Loucy (cell line): ENCODE measurements at regions not wholly inside any gene's neighbourhood (a gene's known extent, or its start where the extent isn't known, plus 50 kb on each side); places are given as distances from the start of the nearest gene placed in this dataset.

Experiments
- H2AFZ ChIP-seq: fragments of 200-600 bp; sonication (generic); 2 replicates; pipeline ENCODE4 v1.6.0; 2016; ENCODE audit warnings: antibody characterized with exemption, mild to moderate bottlenecking, low read length, moderate library complexity
- H3F3A ChIP-seq: fragments of 200-600 bp; 2 replicates; pipeline ENCODE4 v1.6.0; 2016; ENCODE audit warnings: antibody characterized with exemption, low read depth, mild to moderate bottlenecking
- H3K27me3 ChIP-seq: fragments of 200-600 bp; sonication (generic); 2 replicates; pipeline ENCODE4 v1.6.1; 2014; ENCODE audit warnings: low read length, mild to moderate bottlenecking; ENCODE audit not compliant: insufficient read depth, poor library complexity, severe bottlenecking
- H3K36me3 ChIP-seq: fragments of 200-600 bp; sonication (generic); 2 replicates; pipeline ENCODE4 v1.6.1; 2016; ENCODE audit warnings: low read length; ENCODE audit not compliant: insufficient read depth
- H3K4me1 ChIP-seq: fragments of 200-600 bp; sonication (generic); 2 replicates; pipeline ENCODE4 v1.5.1; 2014; ENCODE audit warnings: low read length, mild to moderate bottlenecking; ENCODE audit not compliant: insufficient read depth, poor library complexity, severe bottlenecking
- H3K4me2 ChIP-seq: fragments of 200-600 bp; sonication (generic); 2 replicates; pipeline ENCODE4 v1.6.0; 2014; ENCODE audit warnings: antibody characterized with exemption, low read length, low read depth, mild to moderate bottlenecking; ENCODE audit not compliant: poor library complexity, severe bottlenecking
- H3K4me3 ChIP-seq: fragments of 200-600 bp; sonication (generic); 2 replicates; pipeline ENCODE4 v1.5.1; 2014; ENCODE audit warnings: low read length, mild to moderate bottlenecking, mixed read lengths; ENCODE audit not compliant: poor library complexity, severe bottlenecking
- H3K79me2 ChIP-seq: fragments of 200-600 bp; sonication (generic); 2 replicates; pipeline ENCODE4 v1.6.1; 2014; ENCODE audit warnings: low read length; ENCODE audit not compliant: insufficient read depth
- H3K9ac ChIP-seq: fragments of 200-600 bp; sonication (generic); 2 replicates; pipeline ENCODE4 v1.6.0; 2014; ENCODE audit warnings: mild to moderate bottlenecking, low read depth, low read length, moderate library complexity; ENCODE audit not compliant: poor library complexity, severe bottlenecking
- H3K9me2 ChIP-seq: fragments of 200-600 bp; sonication (generic); replicated peaks from 2 replicates; pipeline ENCODE4 v1.6.1; 2016; ENCODE audit warnings: low read depth, low read length, mixed read lengths
- H3K9me3 ChIP-seq: fragments of 200-600 bp; sonication (generic); 2 replicates; pipeline ENCODE4 v1.6.1; 2014; ENCODE audit warnings: mild to moderate bottlenecking, antibody characterized with exemption, low read length, low read depth; ENCODE audit not compliant: insufficient read depth
- H4K20me1 ChIP-seq: fragments of 200-600 bp; sonication (generic); 2 replicates; pipeline ENCODE4 v1.6.0; 2014; ENCODE audit warnings: antibody characterized with exemption, low read length, mild to moderate bottlenecking; ENCODE audit not compliant: insufficient read depth, poor library complexity, severe bottlenecking
- EZH2phosphoT487 ChIP-seq: fragments of 200-600 bp; IDR thresholded peaks from 2 replicates; pipeline ENCODE4 v1.6.1; 2018; ENCODE audit warnings: antibody characterized with exemption, mild to moderate bottlenecking, moderate library complexity, borderline replicate concordance
- TF ChIP-seq, protein P1 (sequence below): fragments of 200-600 bp; sonication (generic); conservative IDR thresholded peaks from 2 replicates; pipeline ENCODE4 v1.5.1; 2014; ENCODE audit warnings: mild to moderate bottlenecking, antibody characterized with exemption, low read length

DNA sequence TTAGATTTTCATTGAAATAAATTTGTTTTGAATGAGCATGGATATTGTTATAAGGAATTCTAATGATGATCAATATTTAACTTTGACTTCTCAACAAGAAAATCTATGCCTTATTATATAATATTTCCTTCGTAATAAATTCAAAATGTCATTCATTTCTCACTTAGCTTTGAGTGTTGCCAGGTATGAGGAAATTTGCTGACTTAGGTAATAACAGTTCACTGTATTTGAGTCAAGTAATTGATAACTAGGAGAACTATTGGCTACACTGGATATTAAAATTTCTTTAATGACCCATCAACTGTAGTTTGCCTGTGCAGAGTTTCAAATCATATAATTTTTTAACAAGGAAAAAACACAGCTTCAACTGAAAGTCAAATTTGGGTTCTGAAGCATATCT lies 746.6 kb downstream of the SLITRK5 start:
- H3K36me3 ChIP-seq = no peaks in the 10 kb centered on the region
- no peak overlapping the region for H3K4me2 ChIP-seq
- no peaks in the 10 kb centered on the region for H3K27me3 ChIP-seq
- H3K79me2 ChIP-seq = no peaks in the 10 kb centered on the region
- TF ChIP-seq, protein P1, sequence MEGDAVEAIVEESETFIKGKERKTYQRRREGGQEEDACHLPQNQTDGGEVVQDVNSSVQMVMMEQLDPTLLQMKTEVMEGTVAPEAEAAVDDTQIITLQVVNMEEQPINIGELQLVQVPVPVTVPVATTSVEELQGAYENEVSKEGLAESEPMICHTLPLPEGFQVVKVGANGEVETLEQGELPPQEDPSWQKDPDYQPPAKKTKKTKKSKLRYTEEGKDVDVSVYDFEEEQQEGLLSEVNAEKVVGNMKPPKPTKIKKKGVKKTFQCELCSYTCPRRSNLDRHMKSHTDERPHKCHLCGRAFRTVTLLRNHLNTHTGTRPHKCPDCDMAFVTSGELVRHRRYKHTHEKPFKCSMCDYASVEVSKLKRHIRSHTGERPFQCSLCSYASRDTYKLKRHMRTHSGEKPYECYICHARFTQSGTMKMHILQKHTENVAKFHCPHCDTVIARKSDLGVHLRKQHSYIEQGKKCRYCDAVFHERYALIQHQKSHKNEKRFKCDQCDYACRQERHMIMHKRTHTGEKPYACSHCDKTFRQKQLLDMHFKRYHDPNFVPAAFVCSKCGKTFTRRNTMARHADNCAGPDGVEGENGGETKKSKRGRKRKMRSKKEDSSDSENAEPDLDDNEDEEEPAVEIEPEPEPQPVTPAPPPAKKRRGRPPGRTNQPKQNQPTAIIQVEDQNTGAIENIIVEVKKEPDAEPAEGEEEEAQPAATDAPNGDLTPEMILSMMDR = no peak
- TF ChIP-seq EZH2phosphoT487 = no peak
- no peak overlapping the region for H2AFZ ChIP-seq
- no peaks in the 10 kb centered on the region for H3K9me2 ChIP-seq
- no peaks in the 10 kb centered on the region for H3F3A ChIP-seq
- no peaks in the 10 kb centered on the region for H4K20me1 ChIP-seq
- H3K4me3 ChIP-seq = no peak overlapping the region
- H3K9me3 ChIP-seq = no peaks in the 10 kb centered on the region
- no peak overlapping the region for H3K9ac ChIP-seq
- H3K4me1 ChIP-seq = no peaks in the 10 kb centered on the region

DNA sequence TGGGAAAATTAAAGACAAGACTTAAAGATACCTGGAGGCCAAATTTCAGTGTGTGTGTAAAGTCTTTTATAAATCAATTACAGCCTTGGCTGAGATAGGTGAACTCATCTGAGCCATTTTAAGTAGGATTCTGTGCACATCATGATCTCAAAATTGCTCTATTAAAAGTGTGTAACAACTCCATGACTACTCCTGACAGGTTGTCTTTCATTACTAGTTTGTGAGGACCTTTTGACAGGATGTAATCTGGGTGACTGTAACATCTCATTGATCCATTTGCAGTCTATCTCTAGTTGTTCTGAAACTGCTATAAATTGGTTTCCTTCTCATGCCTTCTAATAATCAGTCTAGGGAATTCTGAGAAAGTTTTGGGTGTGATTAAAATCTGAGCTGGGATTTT lies 753.3 kb downstream of the SLITRK5 start:
- TF ChIP-seq EZH2phosphoT487 = no peak
- TF ChIP-seq, protein P1 = no peak
- H3F3A ChIP-seq = no peaks in the 10 kb centered on the region

DNA sequence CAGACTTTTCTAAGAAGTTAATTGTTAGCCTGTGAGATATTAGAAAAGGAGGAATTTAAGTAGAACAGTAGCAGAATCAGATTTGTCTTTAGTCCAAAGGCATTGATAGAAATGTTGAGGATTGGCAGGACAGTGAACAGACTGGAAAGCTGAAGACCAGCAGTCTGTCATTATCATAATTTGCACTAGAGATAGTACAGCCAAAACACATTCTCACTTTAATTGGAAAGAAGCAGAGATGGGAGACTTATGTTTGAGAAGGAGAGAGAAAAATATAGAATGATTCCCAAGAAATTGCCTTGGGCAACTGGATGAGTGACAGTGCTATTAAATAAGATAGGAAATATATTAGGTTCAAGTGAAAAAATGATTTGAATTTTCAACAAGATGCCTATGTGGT lies 755.5 kb downstream of the SLITRK5 start:
- Histone ChIP-seq H3K79me2 (no peaks in the 10 kb centered on the region), H2AFZ (no peak overlapping the region), H3K27me3 (no peaks in the 10 kb centered on the region), H3K9me2 (no peaks in the 10 kb centered on the region), H3K4me1 (no peaks in the 10 kb centered on the region), H3K4me3 (no peak overlapping the region), H4K20me1 (no peaks in the 10 kb centered on the region), H3K9ac (no peak overlapping the region), H3F3A (no peaks in the 10 kb centered on the region), H3K9me3 (no peaks in the 10 kb centered on the region), H3K36me3 (no peaks in the 10 kb centered on the region), H3K4me2 (no peak overlapping the region)
- TF ChIP-seq EZH2phosphoT487 = no peak
- TF ChIP-seq, protein P1 = no peak

More for the DNA sequence above, 753.3 kb downstream of the SLITRK5 start:
- no peaks in the 10 kb centered on the region for H3K4me1 ChIP-seq
- no peaks in the 10 kb centered on the region for H3K27me3 ChIP-seq
- no peaks in the 10 kb centered on the region for H4K20me1 ChIP-seq
- no peak overlapping the region for H3K4me3 ChIP-seq
- no peaks in the 10 kb centered on the region for H3K9me2 ChIP-seq
- H3K4me2 ChIP-seq = no peak overlapping the region
- no peaks in the 10 kb centered on the region for H3K36me3 ChIP-seq
- no peaks in the 10 kb centered on the region for H3K79me2 ChIP-seq
- no peaks in the 10 kb centered on the region for H3K9me3 ChIP-seq
- no peak overlapping the region for H3K9ac ChIP-seq
- no peak overlapping the region for H2AFZ ChIP-seq
